ENCODE measurements at regions not wholly inside any gene's neighbourhood (a gene's known extent, or its start where the extent isn't known, plus 50 kb on each side); places are given as distances from the start of the nearest gene placed in this dataset.

DNA sequence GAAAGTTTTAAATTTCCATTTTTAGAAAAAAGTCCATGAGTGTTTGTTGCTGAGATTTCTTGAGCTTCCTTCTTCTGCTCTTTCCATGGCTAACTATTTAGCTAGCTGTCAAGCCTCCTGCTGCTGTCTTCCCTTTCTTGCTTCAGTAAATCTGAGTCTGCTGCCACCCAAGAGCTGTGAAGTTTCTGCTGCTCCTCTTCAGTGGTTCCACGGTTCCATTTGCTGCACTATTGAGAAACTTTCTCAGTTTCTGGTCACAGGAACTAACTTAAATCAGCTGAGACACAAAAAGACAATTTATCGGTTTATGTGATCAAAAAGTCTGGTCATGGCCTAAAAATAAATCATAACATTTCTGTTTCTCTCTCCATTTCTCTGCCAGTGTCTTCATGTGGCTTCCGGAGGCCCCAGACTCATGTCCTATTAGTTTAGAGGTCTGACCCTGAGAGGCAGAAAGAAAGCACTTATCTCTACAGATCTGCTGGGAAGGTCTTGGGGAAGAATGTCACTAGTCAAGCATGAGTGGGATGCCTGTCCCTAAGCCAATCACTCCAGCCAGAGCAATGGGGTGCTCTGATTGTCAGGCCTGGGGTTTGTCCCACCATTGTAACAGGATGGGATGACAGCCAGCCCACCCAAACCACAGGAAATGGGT, 73.0 kb upstream of the ARL4C start:
- DNase-seq (ENCODE audit: insufficient read length, low spot score) (no peak), FAIRE-seq (no peak)
- TF ChIP-seq, protein P1, sequence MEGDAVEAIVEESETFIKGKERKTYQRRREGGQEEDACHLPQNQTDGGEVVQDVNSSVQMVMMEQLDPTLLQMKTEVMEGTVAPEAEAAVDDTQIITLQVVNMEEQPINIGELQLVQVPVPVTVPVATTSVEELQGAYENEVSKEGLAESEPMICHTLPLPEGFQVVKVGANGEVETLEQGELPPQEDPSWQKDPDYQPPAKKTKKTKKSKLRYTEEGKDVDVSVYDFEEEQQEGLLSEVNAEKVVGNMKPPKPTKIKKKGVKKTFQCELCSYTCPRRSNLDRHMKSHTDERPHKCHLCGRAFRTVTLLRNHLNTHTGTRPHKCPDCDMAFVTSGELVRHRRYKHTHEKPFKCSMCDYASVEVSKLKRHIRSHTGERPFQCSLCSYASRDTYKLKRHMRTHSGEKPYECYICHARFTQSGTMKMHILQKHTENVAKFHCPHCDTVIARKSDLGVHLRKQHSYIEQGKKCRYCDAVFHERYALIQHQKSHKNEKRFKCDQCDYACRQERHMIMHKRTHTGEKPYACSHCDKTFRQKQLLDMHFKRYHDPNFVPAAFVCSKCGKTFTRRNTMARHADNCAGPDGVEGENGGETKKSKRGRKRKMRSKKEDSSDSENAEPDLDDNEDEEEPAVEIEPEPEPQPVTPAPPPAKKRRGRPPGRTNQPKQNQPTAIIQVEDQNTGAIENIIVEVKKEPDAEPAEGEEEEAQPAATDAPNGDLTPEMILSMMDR (IDR thresholded peaks at IDR 0.05; ENCODE audit: insufficient read depth, missing control alignments) = no peak

DNA sequence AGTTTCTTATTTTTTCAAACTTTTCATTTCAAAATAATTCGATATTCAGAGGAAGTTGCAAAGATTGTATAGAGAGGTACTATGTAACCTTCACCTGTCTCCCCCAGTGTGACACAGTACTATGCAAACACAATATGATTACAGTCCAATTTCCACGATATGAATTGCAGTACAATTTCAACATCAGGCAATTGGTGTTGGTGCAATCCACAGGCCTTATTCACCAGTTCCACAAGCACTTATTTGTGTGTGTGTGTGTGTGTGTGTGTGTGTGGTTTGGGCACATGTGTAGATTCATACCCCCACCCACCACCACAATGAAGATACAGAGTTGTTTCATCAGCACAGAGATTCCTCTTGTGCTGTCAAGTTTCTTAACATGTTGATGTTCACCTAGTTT, 69.7 kb upstream of the ARL4C start:
- FAIRE-seq (no peak), DNase-seq (ENCODE audit: insufficient read length, low spot score) (no peak)
- TF ChIP-seq, protein P1 (IDR thresholded peaks at IDR 0.05; ENCODE audit: insufficient read depth, missing control alignments) = no peak

DNA sequence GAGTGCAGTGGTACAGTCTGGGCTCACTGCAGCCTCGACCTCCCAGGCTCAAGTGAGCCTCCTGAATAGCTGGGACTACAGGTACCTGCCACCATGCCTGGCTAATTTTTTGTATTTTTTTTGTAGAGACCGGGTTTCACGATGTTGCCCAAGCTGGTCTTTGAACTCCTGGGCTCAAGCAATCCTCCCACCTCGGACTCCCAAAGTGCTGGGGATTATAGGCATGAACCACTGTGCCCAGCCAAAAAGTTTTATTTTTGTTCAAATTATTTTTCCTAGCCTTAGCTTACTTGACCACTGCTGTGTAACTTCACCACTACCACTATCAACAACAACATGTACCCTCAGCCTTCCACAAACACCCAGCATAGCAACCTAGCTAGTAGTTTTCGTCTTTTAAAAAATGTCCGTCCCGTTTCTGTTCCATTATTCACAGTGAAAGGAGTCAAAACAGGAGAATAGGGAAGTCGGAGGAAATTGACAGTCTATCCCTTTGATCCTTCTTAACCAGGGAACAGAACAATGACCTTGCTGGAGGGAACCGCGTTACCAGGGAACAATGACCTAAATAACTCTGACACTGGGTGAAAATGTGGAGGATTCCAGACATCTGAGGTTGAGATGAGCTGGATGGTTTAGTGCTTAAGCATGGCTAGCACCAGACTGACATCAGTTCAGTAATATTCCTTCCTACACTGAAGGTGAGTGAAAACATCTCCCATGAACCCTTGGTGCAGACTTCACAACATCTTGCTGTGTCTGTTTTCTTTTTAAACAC, 69.2 kb upstream of the ARL4C start:
- FAIRE-seq (no peak), DNase-seq (ENCODE audit: insufficient read length, low spot score) (no peak)
- TF ChIP-seq, protein P1 (IDR thresholded peaks at IDR 0.05; ENCODE audit: insufficient read depth, missing control alignments) = no peak

DNA sequence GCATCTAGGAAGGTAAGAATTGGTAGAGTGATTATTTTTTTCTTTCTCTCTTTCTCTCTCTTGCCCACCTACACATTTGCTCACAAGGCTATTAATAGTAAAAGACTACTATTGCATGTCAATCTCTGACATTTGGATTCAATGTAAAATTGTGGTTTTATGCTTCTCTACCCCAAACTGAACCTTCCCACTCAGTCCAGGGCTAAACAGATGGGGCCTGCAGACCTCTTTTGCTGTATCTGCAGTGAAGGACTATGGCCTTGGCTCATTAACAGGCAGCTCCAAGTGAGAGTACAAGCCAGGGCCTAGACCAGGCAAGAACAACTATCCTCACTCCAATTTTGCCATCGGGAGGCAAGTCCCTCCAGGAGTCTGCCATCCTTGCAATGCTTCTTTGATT, 68.3 kb upstream of the ARL4C start:
- DNase-seq (ENCODE audit: insufficient read length, low spot score) (no peak), FAIRE-seq (no peak)
- TF ChIP-seq, protein P1 (IDR thresholded peaks at IDR 0.05; ENCODE audit: insufficient read depth, missing control alignments) = no peak

DNA sequence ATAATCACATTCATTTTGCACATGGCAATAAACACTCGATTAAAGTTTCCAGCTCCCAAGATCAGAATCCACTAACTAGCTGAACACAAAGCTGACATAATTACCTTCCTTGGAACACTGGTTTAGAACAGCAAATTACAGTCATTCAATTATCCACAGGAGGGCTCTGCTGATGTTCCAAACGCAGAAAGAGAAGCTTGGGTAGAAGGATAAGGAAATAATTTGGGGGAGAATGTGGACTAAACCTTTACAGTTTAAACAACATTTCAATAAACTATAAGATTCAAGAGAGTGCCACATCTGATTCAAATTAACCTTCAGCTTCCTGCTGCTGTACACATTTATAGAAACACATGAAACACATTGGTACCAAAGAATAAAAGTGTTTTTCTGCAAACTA, 67.8 kb upstream of the ARL4C start:
- TF ChIP-seq, protein P1 (IDR thresholded peaks at IDR 0.05; ENCODE audit: insufficient read depth, missing control alignments) = no peak
- DNase-seq (ENCODE audit: insufficient read length, low spot score) = no peak
- no peak for FAIRE-seq

DNA sequence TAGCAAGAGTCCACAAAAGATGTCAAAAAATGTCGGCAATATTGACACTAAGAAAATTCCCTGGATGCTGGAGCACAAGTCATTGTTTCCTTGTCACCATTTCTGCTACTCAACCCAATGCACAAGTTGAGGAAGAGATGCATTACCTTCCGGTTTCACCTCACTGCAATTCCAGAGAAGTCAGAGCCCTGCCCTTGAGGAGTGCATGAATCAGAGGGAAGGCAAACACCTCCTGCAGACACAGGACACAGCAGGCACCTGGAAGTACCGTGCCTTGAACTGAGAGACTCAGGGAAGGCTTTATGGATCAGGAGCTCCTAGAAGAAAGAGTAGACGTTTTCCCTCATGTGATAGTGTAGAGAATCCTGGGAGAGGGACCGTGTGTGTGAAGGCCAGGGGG, 62.7 kb upstream of the ARL4C start:
- DNase-seq (ENCODE audit: insufficient read length, low spot score) (no peak), FAIRE-seq (no peak)

More for the DNA sequence above, 62.7 kb upstream of the ARL4C start:
- TF ChIP-seq, protein P1 (IDR thresholded peaks at IDR 0.05; ENCODE audit: insufficient read depth, missing control alignments) = no peak
